ENCODE measurements at regions not wholly inside any gene's neighbourhood (a gene's known extent, or its start where the extent isn't known, plus 50 kb on each side); places are given as distances from the start of the nearest gene placed in this dataset.
"Not testable (repeated sequence)": the region's sequence is repeated elsewhere in the genome, so short reads cannot be mapped to it uniquely, and the experiment has no call there.

GRCh38 chr1:73854527-73854926 is 343.4 kb downstream of the LRRIQ3 start:
- no peak for DNase-seq

DNA sequence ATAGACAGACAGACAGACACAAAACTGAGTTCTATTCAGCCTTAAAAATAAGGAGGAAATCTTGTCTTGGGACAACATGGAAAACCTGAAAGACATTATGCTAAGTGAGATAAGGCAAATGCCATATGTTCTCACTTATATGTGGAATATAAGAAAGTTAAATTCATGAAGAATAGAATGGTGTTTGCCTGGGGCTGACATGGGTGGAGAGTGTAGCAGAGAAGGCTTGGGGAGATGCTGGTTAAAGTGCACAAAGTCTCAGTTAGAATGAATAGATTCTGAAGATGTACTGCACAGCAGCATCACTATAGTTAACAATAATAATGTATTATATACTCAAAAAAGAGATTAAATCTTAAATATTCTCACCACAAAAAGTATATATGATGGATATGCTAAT is 355.5 kb downstream of the LRRIQ3 start:
- DNase-seq, result no peak

DNA sequence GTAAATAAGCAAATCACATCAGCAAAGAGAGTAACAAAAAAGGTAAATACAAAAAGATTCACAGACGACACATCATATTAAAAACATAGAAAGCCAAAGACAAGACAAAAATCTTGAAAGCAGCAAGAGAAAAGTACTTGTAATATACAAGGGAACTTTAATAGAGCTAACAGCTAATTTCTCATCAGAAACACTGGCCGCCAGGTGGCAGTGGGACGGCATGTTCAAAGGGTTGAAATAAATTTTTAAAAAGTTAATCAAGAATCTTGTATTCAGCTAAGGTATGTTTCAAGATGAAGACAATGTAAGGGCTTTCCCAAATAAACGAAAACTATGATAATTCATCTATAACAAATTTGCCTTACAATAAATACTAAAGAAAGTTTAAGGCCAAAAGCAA is 358.1 kb downstream of the LRRIQ3 start:
- DNase-seq, result no peak

- no peak for DNase-seq
These were observed 365.4 kb downstream of the LRRIQ3 start for GRCh38 chr1:73832276-73833181.

- not testable (repeated sequence) for DNase-seq
These were observed 370.7 kb downstream of the LRRIQ3 start for GRCh38 chr1:73827283-73827682.

DNA sequence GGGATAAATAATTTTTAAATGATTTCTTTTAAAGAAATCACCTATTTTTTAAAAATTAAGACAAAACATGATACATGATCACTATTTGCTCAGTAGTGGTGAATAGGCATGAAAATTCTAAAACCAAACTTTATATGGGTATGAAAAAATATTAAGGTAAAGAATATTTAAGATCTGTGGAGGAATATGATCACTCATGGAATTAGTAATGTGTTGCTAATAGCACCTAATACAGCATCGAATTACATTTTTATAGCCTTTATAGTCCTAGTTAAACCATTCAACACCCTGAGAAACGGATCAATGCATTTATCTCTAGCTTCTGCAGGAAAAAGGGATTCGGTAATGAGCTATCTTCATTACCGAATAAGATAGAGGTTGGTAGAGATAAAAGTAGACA is 373.9 kb downstream of the LRRIQ3 start:
- no peak for DNase-seq

- DNase-seq, result no peak
These were observed 376.5 kb downstream of the LRRIQ3 start for GRCh38 chr1:73821520-73821919.

- DNase-seq, result no peak
These were observed 377.1 kb downstream of the LRRIQ3 start for GRCh38 chr1:73820843-73821242.

- peak in 6 of 51 donors; percentile 0 to 26 (median 2) for DNase-seq
These were observed 384.3 kb downstream of the LRRIQ3 start for GRCh38 chr1:73813716-73814115.

GRCh38 chr1:73813236-73813635 is 384.7 kb downstream of the LRRIQ3 start:
- no peak for DNase-seq

DNA sequence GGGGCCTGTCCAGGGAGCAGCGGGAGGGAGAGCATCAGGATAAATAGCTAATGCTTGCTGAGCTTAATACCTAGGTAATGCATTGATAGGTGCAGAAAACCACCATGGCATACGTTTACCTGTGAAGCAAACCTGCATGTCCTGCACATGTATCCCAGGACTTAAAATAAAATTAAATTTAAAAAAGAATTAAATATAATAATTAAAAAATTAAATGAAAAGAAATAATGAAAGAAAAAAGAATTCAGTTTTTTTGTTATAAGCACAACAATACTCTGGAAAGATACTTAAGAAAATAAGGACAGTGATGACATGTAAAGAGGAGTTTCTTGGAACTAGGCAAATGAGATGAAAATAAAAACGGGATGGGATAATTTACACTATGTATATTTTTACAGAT is 386.2 kb downstream of the LRRIQ3 start:
- DNase-seq, result no peak

DNA sequence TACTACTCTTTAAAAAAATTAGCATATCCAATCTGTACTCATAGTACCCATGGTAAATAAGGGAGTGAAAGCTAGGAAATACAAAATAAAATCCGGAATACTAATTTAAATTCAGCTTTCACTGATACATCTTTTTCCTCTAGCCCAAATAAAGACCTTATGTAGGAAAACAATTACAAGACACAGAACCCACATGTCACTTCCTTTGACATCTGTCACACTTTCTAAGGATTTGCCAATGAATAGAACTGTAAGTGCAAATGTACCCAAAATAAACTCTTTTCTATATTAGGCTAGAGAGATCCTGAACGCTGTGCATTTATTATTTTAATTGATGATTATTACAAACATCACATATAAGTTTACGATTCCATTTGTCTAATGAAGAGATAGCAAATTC is 393.0 kb downstream of the LRRIQ3 start:
- DNase-seq, result no peak

GRCh38 chr1:73803380-73803779 is 394.6 kb downstream of the LRRIQ3 start:
- DNase-seq, result no peak

DNA sequence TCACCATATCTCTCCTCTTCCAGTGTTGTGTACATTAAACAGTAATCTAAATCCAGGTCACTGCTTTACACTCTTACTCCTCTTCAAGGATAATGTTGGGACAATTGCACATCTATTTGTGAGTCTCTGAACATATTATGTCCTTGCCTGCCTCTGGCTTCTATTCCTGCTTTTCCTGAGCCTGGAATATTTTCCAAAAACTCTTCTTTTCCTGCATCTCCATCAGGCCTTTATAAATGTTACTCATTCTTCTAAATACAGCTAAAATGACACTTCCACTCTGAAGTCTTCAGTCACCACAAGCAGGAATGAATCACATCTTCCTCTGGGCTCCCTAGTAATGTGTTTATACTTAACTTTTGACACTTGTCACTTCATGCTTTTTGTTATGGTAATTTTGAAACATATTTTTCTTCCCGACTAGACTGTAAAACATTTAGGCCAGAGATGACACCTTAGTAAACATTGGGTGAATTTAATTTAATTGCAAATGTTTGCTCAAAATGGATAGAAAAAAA is 396.0 kb downstream of the LRRIQ3 start:
- DNase-seq, result no peak

DNA sequence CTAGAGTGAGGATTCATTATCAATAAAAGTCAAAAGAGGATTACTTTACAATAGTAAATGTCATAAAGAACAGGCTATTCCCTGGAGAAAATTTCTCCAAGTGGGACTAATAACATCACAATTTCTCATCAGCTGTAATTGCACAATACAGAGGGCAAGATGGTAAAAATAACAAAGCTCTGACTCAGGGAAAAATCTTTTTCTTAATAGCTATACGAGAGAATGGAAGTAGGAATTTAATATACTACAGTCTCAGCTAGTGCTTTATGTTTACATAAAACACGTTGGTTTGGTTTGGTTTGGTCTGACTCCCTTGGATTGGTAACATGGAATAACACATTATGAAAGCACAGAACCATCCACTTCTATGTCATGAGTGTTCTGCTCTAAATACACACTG is 397.6 kb downstream of the LRRIQ3 start:
- no peak for DNase-seq

DNA sequence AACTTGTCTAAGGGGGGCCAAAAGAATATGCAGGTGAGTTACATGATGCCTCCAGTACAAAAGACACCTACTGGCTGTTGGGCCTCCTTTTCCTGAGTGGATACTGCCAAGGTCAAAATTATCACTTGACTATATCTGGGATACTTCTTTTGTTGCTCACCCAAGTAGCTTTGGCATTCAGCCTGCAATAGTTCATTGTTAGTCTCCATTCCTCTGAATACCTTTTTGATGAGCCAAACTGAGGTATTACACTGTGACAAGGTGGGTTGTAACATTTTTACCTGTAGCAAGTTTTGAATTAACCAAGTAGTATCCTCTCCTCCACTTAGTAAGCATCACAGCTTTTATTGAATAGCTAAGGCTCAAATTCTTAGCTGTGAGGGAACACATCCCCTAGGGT is 408.0 kb downstream of the LRRIQ3 start:
- DNase-seq, result no peak

DNA sequence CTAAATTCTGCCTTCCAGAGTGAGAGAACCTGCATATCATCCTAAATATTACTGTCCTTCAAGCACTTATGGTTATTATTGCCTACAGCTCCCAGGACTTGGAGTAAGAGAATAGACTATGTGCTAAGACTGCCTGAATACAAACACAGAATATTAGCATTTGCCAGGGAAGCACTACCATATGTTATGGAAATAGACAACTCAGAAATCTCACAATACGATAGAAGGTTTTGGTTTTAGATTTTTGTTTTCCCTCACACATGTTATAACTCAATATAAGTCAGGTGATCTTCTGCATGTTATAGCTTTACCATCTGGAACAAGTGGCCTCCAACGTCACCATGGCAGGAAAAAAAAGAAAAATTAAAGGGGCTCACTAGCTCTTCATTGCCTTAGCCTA is 413.9 kb downstream of the LRRIQ3 start:
- DNase-seq, result no peak

DNA sequence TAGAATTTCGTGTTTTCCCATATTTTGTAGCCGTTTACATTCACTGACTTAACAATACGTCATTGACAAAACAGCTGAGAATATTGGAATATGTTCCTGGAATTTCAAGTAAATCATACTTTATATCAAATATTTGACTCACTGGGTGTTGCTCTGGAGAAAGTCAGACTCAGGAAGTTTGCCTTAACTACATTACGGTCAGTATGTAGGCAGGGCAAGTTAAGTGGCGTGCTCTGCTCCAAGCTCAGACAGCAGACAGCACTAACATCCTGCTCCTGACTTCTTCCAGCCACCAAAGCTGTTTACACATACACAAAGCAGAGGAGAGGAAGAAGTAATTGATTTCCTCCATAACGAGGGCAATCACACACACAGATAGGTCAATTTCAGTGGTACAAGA is 414.6 kb downstream of the LRRIQ3 start:
- DNase-seq, result no peak

- DNase-seq, result no peak
These were observed 415.1 kb downstream of the LRRIQ3 start for GRCh38 chr1:73782901-73783300.

DNA sequence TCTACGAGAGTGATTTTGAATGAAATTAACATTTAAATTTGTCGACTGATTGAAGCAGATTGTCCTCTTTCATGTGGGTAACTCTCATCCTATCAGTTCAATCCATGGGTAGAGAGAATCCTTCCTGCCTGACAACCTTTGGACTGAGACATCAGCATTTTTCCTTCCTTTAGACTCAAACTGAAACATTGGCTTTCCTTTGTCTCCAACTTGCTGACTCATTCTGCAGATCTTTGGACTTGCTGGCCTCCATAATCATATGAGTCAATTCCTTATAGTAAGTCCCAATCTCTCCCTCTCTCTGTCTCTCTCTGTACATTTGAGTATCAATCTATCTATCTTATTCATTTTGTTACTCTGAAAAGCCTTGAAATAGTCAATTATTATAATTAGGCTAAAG is 416.7 kb downstream of the LRRIQ3 start:
- DNase-seq, result no peak

DNA sequence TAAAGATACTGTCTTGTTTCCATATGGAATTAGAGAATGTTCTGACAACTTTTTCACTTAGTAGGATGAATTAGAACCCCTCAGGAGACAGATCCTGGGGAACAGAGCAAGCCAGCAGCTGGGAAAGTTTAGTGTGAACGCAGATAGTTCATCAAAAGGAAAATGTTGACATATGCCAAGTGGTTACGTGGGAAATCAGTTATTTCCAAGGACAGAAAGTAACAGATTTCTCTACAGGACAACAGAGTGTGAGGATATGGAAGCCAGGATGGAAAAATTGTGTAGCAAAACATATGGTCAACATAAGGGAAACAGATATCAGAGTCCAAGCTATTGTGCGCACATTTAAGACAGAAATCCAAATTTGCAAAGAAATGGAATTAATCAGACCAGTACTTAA is 419.5 kb downstream of the LRRIQ3 start:
- no peak for DNase-seq

GRCh38 chr1:73775896-73776295 is 422.1 kb downstream of the LRRIQ3 start:
- no peak for DNase-seq

- DNase-seq, result no peak
These were observed 425.0 kb downstream of the LRRIQ3 start for GRCh38 chr1:73772941-73773340.
